RWPE2 (cell line): ENCODE measurements at regions not wholly inside any gene's neighbourhood (a gene's known extent, or its start where the extent isn't known, plus 50 kb on each side); places are given as distances from the start of the nearest gene placed in this dataset.

ENCODE experiments used
- ATAC-seq: fragments of 200-7000 bp; cut with Tn5 transposase; 3 replicates; pipeline ENCODE4 v1.9.1; 2021; ENCODE audit warnings: low read depth
- DNase-seq: peaks from one replicate; pipeline ENCODE4 v3.0.0-alpha.2; 2020; ENCODE audit warnings: low spot score
- H3K27ac ChIP-seq: fragments of 450-650 bp; 2 replicates; pipeline ENCODE4 v1.5.1; 2017; ENCODE audit warnings: mild to moderate bottlenecking; ENCODE audit not compliant: poor library complexity, severe bottlenecking
- H3K27me3 ChIP-seq: fragments of 250-450 bp; sonication (Bioruptor Pico); 2 replicates; pipeline ENCODE4 v1.5.1; 2021; ENCODE audit warnings: mild to moderate bottlenecking, moderate library complexity; ENCODE audit not compliant: insufficient read depth, poor library complexity, severe bottlenecking
- H3K36me3 ChIP-seq: fragments of 250-450 bp; sonication (Bioruptor Pico); 2 replicates; pipeline ENCODE4 v1.5.1; 2020; ENCODE audit warnings: low read depth, mild to moderate bottlenecking, moderate library complexity
- H3K4me1 ChIP-seq: fragments of 250-450 bp; sonication (Bioruptor Pico); 2 replicates; pipeline ENCODE4 v1.5.1; 2021; ENCODE audit warnings: mild to moderate bottlenecking, moderate library complexity; ENCODE audit not compliant: insufficient read depth, poor library complexity, severe bottlenecking
- H3K4me3 ChIP-seq: fragments of 250-450 bp; sonication (Bioruptor Pico); 2 replicates; pipeline ENCODE4 v1.5.1; 2021; ENCODE audit warnings: mild to moderate bottlenecking, moderate library complexity; ENCODE audit not compliant: severe bottlenecking
- H3K9me3 ChIP-seq: fragments of 250-450 bp; sonication (Bioruptor Pico); 2 replicates; pipeline ENCODE4 v1.5.1; 2021; ENCODE audit warnings: mild to moderate bottlenecking, moderate library complexity; ENCODE audit not compliant: severe bottlenecking
- TF ChIP-seq, protein P1 (sequence below): fragments of 450-650 bp; IDR thresholded peaks from one replicate; pipeline ENCODE4 v1.5.1; 2017; ENCODE audit warnings: mild to moderate bottlenecking, moderate library complexity; ENCODE audit not compliant: poor library complexity, severe bottlenecking

GRCh38 chr9:7613931-7614330 lies 185.6 kb downstream of the DMAC1 start:
- Histone ChIP-seq H3K36me3 (no peaks in the 10 kb centered on the region), H3K9me3 (no peaks in the 10 kb centered on the region), H3K4me3 (no peak overlapping the region), H3K27me3 (no peaks in the 10 kb centered on the region), H3K4me1 (no peaks in the 10 kb centered on the region), H3K27ac (no peak overlapping the region)
- ATAC-seq (peak; percentile 72), DNase-seq (no peak)
- TF ChIP-seq, protein P1, sequence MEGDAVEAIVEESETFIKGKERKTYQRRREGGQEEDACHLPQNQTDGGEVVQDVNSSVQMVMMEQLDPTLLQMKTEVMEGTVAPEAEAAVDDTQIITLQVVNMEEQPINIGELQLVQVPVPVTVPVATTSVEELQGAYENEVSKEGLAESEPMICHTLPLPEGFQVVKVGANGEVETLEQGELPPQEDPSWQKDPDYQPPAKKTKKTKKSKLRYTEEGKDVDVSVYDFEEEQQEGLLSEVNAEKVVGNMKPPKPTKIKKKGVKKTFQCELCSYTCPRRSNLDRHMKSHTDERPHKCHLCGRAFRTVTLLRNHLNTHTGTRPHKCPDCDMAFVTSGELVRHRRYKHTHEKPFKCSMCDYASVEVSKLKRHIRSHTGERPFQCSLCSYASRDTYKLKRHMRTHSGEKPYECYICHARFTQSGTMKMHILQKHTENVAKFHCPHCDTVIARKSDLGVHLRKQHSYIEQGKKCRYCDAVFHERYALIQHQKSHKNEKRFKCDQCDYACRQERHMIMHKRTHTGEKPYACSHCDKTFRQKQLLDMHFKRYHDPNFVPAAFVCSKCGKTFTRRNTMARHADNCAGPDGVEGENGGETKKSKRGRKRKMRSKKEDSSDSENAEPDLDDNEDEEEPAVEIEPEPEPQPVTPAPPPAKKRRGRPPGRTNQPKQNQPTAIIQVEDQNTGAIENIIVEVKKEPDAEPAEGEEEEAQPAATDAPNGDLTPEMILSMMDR = peak; percentile 19

GRCh38 chr9:7608261-7608660 lies 191.3 kb downstream of the DMAC1 start:
- Histone ChIP-seq H3K27me3 (no peaks in the 10 kb centered on the region), H3K4me1 (no peaks in the 10 kb centered on the region), H3K36me3 (no peaks in the 10 kb centered on the region), H3K9me3 (no peaks in the 10 kb centered on the region), H3K27ac (no peak overlapping the region), H3K4me3 (no peak overlapping the region)
- TF ChIP-seq, protein P1 = no peak
- DNase-seq = no peak
- ATAC-seq = no peak

GRCh38 chr9:7607421-7607820 lies 192.2 kb downstream of the DMAC1 start:
- Histone ChIP-seq H3K27me3 (no peaks in the 10 kb centered on the region), H3K9me3 (no peaks in the 10 kb centered on the region), H3K4me1 (no peaks in the 10 kb centered on the region), H3K4me3 (no peak overlapping the region), H3K27ac (no peak overlapping the region), H3K36me3 (no peaks in the 10 kb centered on the region)
- ATAC-seq (no peak), DNase-seq (no peak)
- TF ChIP-seq, protein P1 = no peak

DNA sequence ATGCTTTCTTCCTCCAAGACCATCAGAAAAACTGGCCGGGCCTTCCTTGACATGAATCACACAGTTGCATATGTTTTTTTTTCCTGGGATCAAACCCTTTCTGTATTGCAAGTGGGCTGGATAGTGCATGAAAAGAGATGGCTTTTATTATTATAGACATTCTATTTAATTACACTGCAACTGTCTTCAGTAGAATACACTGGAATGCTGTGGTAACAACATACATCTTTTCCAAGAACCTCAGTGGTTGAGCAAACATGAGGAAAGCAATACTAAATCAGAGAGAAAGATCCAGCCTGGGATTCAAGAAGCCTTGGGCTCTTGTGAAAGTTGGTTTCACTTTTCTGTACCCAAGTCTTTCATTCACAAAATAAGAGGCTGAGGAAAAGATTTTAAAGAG lies 193.0 kb downstream of the DMAC1 start:
- DNase-seq (no peak), ATAC-seq (no peak)
- Histone ChIP-seq H3K4me1 (no peaks in the 10 kb centered on the region), H3K4me3 (no peak overlapping the region), H3K9me3 (no peaks in the 10 kb centered on the region), H3K27ac (no peak overlapping the region), H3K27me3 (no peaks in the 10 kb centered on the region), H3K36me3 (no peaks in the 10 kb centered on the region)
- TF ChIP-seq, protein P1 = no peak

GRCh38 chr9:7601739-7602138 lies 197.8 kb downstream of the DMAC1 start:
- ATAC-seq (no peak), DNase-seq (no peak)
- H3K9me3 ChIP-seq = no peaks in the 10 kb centered on the region
- H3K4me3 ChIP-seq = no peak overlapping the region
- no peaks in the 10 kb centered on the region for H3K36me3 ChIP-seq
- no peak overlapping the region for H3K27ac ChIP-seq
- TF ChIP-seq, protein P1 = no peak
- no peaks in the 10 kb centered on the region for H3K4me1 ChIP-seq
- no peaks in the 10 kb centered on the region for H3K27me3 ChIP-seq
